IMR-90 (cell line): ENCODE measurements at regions not wholly inside any gene's neighbourhood (a gene's known extent, or its start where the extent isn't known, plus 50 kb on each side); places are given as distances from the start of the nearest gene placed in this dataset.

Source experiments
- CEBPB ChIP-seq: IDR thresholded peaks from 2 replicates; pipeline ENCODE4 v1.6.1; 2012; ENCODE audit warnings: low read depth, low read length, improper control_type of control experiment
- MAZ ChIP-seq: IDR thresholded peaks from 2 replicates; pipeline ENCODE4 v1.6.1; 2012; ENCODE audit warnings: low read depth, mild to moderate bottlenecking, low read length, improper control_type of control experiment, moderate library complexity, borderline replicate concordance
- MXI1 ChIP-seq: IDR thresholded peaks from 2 replicates; pipeline ENCODE4 v1.6.1; 2012; ENCODE audit warnings: low read depth, mild to moderate bottlenecking, low read length, moderate library complexity, borderline replicate concordance
- NFE2L2 ChIP-seq: fragments of 150-350 bp; IDR thresholded peaks from 2 replicates; pipeline ENCODE4 v1.6.1; 2016; ENCODE audit warnings: low read depth, mild to moderate bottlenecking, low read length
- POLR2A ChIP-seq: IDR thresholded peaks from 2 replicates; pipeline ENCODE4 v1.6.1; 2012; ENCODE audit warnings: mild to moderate bottlenecking, low read depth, low read length
- RAD21 ChIP-seq: IDR thresholded peaks from 2 replicates; pipeline ENCODE4 v1.6.1; 2012; ENCODE audit warnings: low read length, improper control_type of control experiment
- RCOR1 ChIP-seq: IDR thresholded peaks from 2 replicates; pipeline ENCODE4 v1.6.1; 2012; ENCODE audit warnings: mild to moderate bottlenecking, low read length, improper control_type of control experiment; ENCODE audit not compliant: insufficient replicate concordance
- SMC3 ChIP-seq: fragments of 150-350 bp; IDR thresholded peaks from 2 replicates; pipeline ENCODE4 v1.6.1; 2016; ENCODE audit warnings: low read depth, mild to moderate bottlenecking, antibody characterized with exemption, low read length, moderate library complexity
- TF ChIP-seq, protein P1 (sequence below): conservative IDR thresholded peaks from 2 replicates; pipeline ENCODE4 v1.5.1; 2012; ENCODE audit warnings: mild to moderate bottlenecking, low read depth, low read length, improper control_type of control experiment
- TF ChIP-seq, protein P2 (sequence below): fragments of 150-350 bp; IDR thresholded peaks from 2 replicates; pipeline ENCODE4 v1.6.1; 2017; ENCODE audit warnings: mild to moderate bottlenecking, antibody characterized with exemption, low read length, low read depth
- TF ChIP-seq, protein P3 (sequence below): fragments of 150-350 bp; IDR thresholded peaks from 2 replicates; pipeline ENCODE4 v1.6.1; 2016; ENCODE audit warnings: low read depth, mild to moderate bottlenecking, low read length, moderate library complexity, borderline replicate concordance

DNA sequence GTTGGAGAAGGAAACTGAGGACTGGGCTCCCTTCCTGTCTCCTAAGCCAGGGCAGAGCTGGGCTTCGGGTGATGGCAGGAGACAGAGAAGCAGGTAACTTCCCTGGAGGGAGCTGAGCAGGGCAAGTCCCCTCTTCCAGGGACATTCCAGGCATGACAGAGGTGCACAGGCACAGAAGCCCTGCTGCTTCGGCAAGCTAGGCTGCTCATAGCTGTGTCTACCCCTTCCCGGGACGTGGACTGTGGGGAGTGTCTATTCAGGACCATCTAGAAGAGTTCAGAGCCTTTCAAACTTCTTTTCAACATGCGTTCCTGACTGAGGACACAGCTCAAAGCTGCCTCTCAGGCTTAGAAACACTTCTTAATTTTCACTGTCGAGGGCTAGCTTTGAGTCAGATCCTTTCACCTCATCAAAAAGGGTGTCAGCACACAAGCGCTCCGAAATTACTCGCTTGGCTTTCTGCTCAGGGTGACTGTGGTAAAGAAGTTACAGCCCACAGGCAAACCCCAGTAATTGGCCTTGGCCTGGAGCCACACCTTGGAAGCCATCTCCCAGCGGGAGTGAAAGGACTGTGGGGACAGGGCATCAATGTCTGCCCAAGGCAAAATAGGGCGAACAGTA, 63.7 kb upstream of the STEAP1B start:
- TF ChIP-seq, protein P1, sequence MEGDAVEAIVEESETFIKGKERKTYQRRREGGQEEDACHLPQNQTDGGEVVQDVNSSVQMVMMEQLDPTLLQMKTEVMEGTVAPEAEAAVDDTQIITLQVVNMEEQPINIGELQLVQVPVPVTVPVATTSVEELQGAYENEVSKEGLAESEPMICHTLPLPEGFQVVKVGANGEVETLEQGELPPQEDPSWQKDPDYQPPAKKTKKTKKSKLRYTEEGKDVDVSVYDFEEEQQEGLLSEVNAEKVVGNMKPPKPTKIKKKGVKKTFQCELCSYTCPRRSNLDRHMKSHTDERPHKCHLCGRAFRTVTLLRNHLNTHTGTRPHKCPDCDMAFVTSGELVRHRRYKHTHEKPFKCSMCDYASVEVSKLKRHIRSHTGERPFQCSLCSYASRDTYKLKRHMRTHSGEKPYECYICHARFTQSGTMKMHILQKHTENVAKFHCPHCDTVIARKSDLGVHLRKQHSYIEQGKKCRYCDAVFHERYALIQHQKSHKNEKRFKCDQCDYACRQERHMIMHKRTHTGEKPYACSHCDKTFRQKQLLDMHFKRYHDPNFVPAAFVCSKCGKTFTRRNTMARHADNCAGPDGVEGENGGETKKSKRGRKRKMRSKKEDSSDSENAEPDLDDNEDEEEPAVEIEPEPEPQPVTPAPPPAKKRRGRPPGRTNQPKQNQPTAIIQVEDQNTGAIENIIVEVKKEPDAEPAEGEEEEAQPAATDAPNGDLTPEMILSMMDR = no peak
- TF ChIP-seq, protein P2, sequence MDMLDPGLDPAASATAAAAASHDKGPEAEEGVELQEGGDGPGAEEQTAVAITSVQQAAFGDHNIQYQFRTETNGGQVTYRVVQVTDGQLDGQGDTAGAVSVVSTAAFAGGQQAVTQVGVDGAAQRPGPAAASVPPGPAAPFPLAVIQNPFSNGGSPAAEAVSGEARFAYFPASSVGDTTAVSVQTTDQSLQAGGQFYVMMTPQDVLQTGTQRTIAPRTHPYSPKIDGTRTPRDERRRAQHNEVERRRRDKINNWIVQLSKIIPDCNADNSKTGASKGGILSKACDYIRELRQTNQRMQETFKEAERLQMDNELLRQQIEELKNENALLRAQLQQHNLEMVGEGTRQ = no peak
- TF ChIP-seq POLR2A (no peak), MAZ (no peak), RCOR1 (no peak), MXI1 (no peak), SMC3 (no peak), RAD21 (no peak), CEBPB (no peak), NFE2L2 (no peak)
- TF ChIP-seq, protein P3, sequence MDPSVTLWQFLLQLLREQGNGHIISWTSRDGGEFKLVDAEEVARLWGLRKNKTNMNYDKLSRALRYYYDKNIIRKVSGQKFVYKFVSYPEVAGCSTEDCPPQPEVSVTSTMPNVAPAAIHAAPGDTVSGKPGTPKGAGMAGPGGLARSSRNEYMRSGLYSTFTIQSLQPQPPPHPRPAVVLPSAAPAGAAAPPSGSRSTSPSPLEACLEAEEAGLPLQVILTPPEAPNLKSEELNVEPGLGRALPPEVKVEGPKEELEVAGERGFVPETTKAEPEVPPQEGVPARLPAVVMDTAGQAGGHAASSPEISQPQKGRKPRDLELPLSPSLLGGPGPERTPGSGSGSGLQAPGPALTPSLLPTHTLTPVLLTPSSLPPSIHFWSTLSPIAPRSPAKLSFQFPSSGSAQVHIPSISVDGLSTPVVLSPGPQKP = no peak
